Adrenal gland (tissue), 5 donors: ENCODE measurements at regions not wholly inside any gene's neighbourhood (a gene's known extent, or its start where the extent isn't known, plus 50 kb on each side); places are given as distances from the start of the nearest gene placed in this dataset.

Source experiments
- POLR2A ChIP-seq, 2 donors: fragments of 450-650 bp; IDR thresholded peaks; one replicate each; pipeline ENCODE4 v1.6.1; 2017; ENCODE audit warnings: antibody characterized with exemption in 2 of 2, mild to moderate bottlenecking in 2 of 2, moderate library complexity in 1 of 2
- TF ChIP-seq, protein P1 (sequence below), 6 experiments: fragments of 450-650 bp in 4 of 6; fragments of 200-600 bp in 2 of 6; sonication (generic) in 1 of 6; IDR thresholded peaks; 1 replicate in 5 of 6; 2 replicates in 1 of 6; pipeline versions ENCODE4 v1.5.1 to v1.8.0; 2016 to 2021; ENCODE audit warnings: antibody characterized with exemption in 6 of 6, mild to moderate bottlenecking in 2 of 6, moderate library complexity in 1 of 6
- donor health status: DM: no; HTN: no; CAD: no.

DNA sequence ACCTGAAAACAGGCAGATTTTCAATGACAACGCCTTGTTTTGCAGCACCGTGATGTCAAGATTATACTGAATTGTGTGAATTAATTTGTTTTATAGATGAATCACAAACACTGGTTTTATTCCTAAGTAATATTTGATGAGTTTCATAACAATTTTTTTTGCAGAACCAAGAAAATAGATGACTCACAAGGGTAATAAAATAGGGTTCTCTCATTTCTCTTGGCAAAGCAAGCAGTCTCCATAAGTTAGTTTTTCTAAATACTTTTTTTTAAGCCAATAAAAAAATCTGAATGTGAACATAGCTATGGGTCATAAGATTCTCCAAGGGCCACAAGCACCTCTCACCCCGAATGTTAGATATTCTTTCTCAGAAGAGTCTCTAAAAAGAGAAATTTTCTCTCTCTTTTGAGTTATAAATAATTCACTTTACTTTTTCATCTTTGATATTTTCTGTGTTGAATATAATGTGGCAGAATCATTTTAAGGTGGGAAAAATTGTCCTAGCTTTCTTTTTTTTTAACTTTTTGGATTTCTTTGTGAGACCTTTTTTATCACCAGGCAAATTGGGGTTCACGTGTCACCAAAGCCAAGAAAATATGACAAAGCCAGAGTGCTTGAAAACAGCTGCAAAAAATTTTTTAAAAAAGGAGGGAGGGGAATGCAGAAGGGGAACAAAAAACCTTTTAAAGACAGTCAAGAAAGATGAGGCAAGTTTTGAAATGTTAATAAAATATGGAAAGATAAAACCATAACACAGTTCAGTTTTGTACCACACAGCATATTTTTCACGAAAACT is 174.6 kb upstream of the DAPK1 start:
- TF ChIP-seq, protein P1, sequence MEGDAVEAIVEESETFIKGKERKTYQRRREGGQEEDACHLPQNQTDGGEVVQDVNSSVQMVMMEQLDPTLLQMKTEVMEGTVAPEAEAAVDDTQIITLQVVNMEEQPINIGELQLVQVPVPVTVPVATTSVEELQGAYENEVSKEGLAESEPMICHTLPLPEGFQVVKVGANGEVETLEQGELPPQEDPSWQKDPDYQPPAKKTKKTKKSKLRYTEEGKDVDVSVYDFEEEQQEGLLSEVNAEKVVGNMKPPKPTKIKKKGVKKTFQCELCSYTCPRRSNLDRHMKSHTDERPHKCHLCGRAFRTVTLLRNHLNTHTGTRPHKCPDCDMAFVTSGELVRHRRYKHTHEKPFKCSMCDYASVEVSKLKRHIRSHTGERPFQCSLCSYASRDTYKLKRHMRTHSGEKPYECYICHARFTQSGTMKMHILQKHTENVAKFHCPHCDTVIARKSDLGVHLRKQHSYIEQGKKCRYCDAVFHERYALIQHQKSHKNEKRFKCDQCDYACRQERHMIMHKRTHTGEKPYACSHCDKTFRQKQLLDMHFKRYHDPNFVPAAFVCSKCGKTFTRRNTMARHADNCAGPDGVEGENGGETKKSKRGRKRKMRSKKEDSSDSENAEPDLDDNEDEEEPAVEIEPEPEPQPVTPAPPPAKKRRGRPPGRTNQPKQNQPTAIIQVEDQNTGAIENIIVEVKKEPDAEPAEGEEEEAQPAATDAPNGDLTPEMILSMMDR (IDR thresholded peaks at IDR 0.05): no peak
- TF ChIP-seq POLR2A (IDR thresholded peaks at IDR 0.05): no peak
